ENCODE measurements at regions not wholly inside any gene's neighbourhood (a gene's known extent, or its start where the extent isn't known, plus 50 kb on each side); places are given as distances from the start of the nearest gene placed in this dataset.

DNA sequence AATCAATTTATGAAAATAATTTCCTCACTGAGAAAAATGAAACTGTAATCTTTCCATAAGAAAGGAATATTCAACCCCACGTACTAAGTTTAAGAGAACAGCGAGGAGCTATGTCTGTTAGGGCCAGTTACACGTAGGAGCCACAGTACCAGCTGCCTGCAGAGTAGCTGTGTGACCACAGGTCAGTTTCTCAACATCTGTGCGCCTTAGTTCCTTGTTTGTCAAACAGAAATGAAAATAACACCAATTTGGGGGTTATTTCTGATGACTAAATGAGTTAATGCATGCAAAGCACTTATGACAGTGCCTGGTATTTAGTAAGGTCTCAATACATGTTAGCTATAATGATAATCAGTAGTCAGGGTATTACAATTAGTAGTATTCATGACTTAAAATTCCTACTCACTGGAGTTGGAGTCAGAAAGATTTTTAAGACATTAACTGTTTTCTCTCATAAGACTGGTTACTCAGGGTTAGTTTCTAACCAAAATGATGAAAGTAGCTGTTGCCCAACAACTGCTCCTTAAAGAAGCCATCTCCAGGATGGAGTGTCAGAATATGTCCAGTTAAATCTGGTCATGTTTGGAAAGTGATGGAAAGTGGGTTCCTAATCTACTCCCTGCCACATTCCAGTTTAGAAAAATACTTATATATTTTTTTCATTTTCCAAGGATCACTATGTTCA is 85.8 kb upstream of the ZNF648 start:
- intact Hi-C loops (cut with micrococcal nuclease) = no loop called here
- CTCF ChIA-PET = no interaction called here

More for the DNA sequence above, 85.8 kb upstream of the ZNF648 start:
- H3K9me2 ChIP-seq (ENCODE audit: insufficient read depth) = no peaks in the 10 kb centered on the region
- POLR2A ChIA-PET = no interaction called here
- DNase-seq (ENCODE audit: low read depth, low spot score) (no peak), ATAC-seq (no peak)
- TF ChIP-seq POLR2AphosphoS5 (IDR thresholded peaks at IDR 0.05; ENCODE audit: low read depth, low read length) (no peak), FOSL1 (IDR thresholded peaks at IDR 0.05; ENCODE audit: low read depth) (no peak), SP1 (IDR thresholded peaks at IDR 0.05; ENCODE audit: low read depth) (no peak), ZNF274 (IDR thresholded peaks at IDR 0.05; ENCODE audit: low read depth, low read length) (no peak), EGR1 (IDR thresholded peaks at IDR 0.05; ENCODE audit: low read depth) (no peak), ZBTB33 (IDR thresholded peaks at IDR 0.05; ENCODE audit: extremely low read depth, insufficient replicate concordance, low read length) (no peak), ELF1 (IDR thresholded peaks at IDR 0.05; ENCODE audit: borderline replicate concordance, low read depth) (no peak), SRF (IDR thresholded peaks at IDR 0.05; ENCODE audit: low read depth) (no peak), EZH2 (IDR thresholded peaks at IDR 0.05) (no peak), ZFX (IDR thresholded peaks at IDR 0.05) (no peak), SIN3A (IDR thresholded peaks at IDR 0.05; ENCODE audit: low read depth) (no peak), EZH2phosphoT487 (IDR thresholded peaks at IDR 0.05; ENCODE audit: borderline replicate concordance) (no peak)
- TF ChIP-seq, protein P1, sequence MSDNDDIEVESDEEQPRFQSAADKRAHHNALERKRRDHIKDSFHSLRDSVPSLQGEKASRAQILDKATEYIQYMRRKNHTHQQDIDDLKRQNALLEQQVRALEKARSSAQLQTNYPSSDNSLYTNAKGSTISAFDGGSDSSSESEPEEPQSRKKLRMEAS (IDR thresholded peaks at IDR 0.05) = no peak
- TF ChIP-seq, protein P2, sequence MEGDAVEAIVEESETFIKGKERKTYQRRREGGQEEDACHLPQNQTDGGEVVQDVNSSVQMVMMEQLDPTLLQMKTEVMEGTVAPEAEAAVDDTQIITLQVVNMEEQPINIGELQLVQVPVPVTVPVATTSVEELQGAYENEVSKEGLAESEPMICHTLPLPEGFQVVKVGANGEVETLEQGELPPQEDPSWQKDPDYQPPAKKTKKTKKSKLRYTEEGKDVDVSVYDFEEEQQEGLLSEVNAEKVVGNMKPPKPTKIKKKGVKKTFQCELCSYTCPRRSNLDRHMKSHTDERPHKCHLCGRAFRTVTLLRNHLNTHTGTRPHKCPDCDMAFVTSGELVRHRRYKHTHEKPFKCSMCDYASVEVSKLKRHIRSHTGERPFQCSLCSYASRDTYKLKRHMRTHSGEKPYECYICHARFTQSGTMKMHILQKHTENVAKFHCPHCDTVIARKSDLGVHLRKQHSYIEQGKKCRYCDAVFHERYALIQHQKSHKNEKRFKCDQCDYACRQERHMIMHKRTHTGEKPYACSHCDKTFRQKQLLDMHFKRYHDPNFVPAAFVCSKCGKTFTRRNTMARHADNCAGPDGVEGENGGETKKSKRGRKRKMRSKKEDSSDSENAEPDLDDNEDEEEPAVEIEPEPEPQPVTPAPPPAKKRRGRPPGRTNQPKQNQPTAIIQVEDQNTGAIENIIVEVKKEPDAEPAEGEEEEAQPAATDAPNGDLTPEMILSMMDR (IDR thresholded peaks at IDR 0.05 in 2 of 3, conservative IDR thresholded peaks at IDR 0.05 in 1 of 3; ENCODE audit: borderline replicate concordance in 1 of 3, insufficient read depth in 1 of 3, low read depth in 2 of 3, low read length in 2 of 3) = no peak
- TF ChIP-seq, protein P3, sequence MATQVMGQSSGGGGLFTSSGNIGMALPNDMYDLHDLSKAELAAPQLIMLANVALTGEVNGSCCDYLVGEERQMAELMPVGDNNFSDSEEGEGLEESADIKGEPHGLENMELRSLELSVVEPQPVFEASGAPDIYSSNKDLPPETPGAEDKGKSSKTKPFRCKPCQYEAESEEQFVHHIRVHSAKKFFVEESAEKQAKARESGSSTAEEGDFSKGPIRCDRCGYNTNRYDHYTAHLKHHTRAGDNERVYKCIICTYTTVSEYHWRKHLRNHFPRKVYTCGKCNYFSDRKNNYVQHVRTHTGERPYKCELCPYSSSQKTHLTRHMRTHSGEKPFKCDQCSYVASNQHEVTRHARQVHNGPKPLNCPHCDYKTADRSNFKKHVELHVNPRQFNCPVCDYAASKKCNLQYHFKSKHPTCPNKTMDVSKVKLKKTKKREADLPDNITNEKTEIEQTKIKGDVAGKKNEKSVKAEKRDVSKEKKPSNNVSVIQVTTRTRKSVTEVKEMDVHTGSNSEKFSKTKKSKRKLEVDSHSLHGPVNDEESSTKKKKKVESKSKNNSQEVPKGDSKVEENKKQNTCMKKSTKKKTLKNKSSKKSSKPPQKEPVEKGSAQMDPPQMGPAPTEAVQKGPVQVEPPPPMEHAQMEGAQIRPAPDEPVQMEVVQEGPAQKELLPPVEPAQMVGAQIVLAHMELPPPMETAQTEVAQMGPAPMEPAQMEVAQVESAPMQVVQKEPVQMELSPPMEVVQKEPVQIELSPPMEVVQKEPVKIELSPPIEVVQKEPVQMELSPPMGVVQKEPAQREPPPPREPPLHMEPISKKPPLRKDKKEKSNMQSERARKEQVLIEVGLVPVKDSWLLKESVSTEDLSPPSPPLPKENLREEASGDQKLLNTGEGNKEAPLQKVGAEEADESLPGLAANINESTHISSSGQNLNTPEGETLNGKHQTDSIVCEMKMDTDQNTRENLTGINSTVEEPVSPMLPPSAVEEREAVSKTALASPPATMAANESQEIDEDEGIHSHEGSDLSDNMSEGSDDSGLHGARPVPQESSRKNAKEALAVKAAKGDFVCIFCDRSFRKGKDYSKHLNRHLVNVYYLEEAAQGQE (IDR thresholded peaks at IDR 0.05; ENCODE audit: low read depth) = no peak
- TF ChIP-seq, protein P4, sequence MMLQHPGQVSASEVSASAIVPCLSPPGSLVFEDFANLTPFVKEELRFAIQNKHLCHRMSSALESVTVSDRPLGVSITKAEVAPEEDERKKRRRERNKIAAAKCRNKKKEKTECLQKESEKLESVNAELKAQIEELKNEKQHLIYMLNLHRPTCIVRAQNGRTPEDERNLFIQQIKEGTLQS (IDR thresholded peaks at IDR 0.05) = no peak
- no peak overlapping the region for H3K4me2 ChIP-seq (ENCODE audit: low read length)
- RAD21 ChIA-PET (ENCODE audit: low non-redundant PET in 1 of 2, low total read pairs in 2 of 2, uncharacterized antibody in 2 of 2, unreplicated experiment in 2 of 2) = no interaction called here
- H2AFZ ChIP-seq (ENCODE audit: low read depth, low read length, poor library complexity, severe bottlenecking) = no peak overlapping the region
- H3K36me3 ChIP-seq (ENCODE audit: control insufficient read depth in 1 of 2, insufficient read depth in 2 of 2, low read length in 2 of 2) = no peaks in the 10 kb centered on the region
- H3K4me1 ChIP-seq (ENCODE audit: control insufficient read depth in 1 of 2, insufficient read depth in 2 of 2, low read length in 2 of 2) = no peaks in the 10 kb centered on the region
- no peaks in the 10 kb centered on the region for H3K9me3 ChIP-seq (ENCODE audit: control insufficient read depth in 1 of 2, insufficient read depth in 1 of 2, low read depth in 1 of 2, low read length in 2 of 2)
- no TSS peak for BruUV-seq (replicated peaks)
- no peaks in the 10 kb centered on the region for H3K27me3 ChIP-seq (ENCODE audit: insufficient read depth, low read length)
- no peak overlapping the region for H3K4me3 ChIP-seq (replicated peaks in 1 of 2; ENCODE audit: low read depth in 1 of 2, low read length in 2 of 2)
- no peaks in the 10 kb centered on the region for H3K79me2 ChIP-seq (ENCODE audit: insufficient read depth, low read length)
- H3K27ac ChIP-seq (ENCODE audit: low read depth, low read length) = no peak overlapping the region
- no peaks in the 10 kb centered on the region for H4K20me1 ChIP-seq (ENCODE audit: insufficient read depth)
- no peak overlapping the region for H3K9ac ChIP-seq (ENCODE audit: low read length)

All from HCT116 (cell line).